MCF 10A (cell line): ENCODE measurements at regions not wholly inside any gene's neighbourhood (a gene's known extent, or its start where the extent isn't known, plus 50 kb on each side); places are given as distances from the start of the nearest gene placed in this dataset.
"Not testable (repeated sequence)": the region's sequence is repeated elsewhere in the genome, so short reads cannot be mapped to it uniquely, and the experiment has no call there.

Experiments
- BruUV-seq: library from RNA; stranded (reverse); fragments of 400-500 nt; replicated peaks from 2 replicates; lab custom pipeline; 2021; lab: Mats Ljungman, UMichigan
- CTCF ChIA-PET: fragments of 300-600 bp; sonication (Branson Sonifier 250); formaldehyde crosslinking; extraction: SDS; loops from one replicate; lab custom pipeline; 2021; ENCODE audit warnings: antibody characterized with exemption, inconsistent platforms; lab: Yijun Ruan, JAX
- POLR2A ChIA-PET: fragments of 300-600, 350-650 bp; sonication (Branson Sonifier 250); formaldehyde crosslinking; extraction: SDS; loops from one replicate; lab custom pipeline; 2020; ENCODE audit warnings: antibody characterized with exemption, inconsistent platforms; lab: Yijun Ruan, JAX
- DNase-seq: peaks from one replicate; pipeline ENCODE4 v3.0.0-alpha.2; 2018; ENCODE audit not compliant: unreplicated experiment
- H3K27ac Mint-ChIP-seq: one replicate; pipeline ENCODE4 v1.8.0; 2022; ENCODE audit warnings: mild to moderate bottlenecking, low read depth, mixed read lengths; ENCODE audit not compliant: unreplicated experiment
- H3K27me3 Mint-ChIP-seq: one replicate; pipeline ENCODE4 v1.8.0; 2022; ENCODE audit warnings: mixed read lengths; ENCODE audit not compliant: insufficient read depth, unreplicated experiment
- H3K36me3 Mint-ChIP-seq: one replicate; pipeline ENCODE4 v1.8.0; 2022; ENCODE audit warnings: mild to moderate bottlenecking, moderate library complexity, mixed read lengths; ENCODE audit not compliant: insufficient read depth, unreplicated experiment
- H3K4me1 Mint-ChIP-seq: one replicate; pipeline ENCODE4 v1.8.0; 2022; ENCODE audit warnings: mixed read lengths; ENCODE audit not compliant: insufficient read depth, unreplicated experiment
- H3K4me3 Mint-ChIP-seq: one replicate; pipeline ENCODE4 v1.8.0; 2022; ENCODE audit warnings: mild to moderate bottlenecking, moderate library complexity, mixed read lengths; ENCODE audit not compliant: unreplicated experiment
- H3K9me3 Mint-ChIP-seq: one replicate; pipeline ENCODE4 v1.8.0; 2022; ENCODE audit warnings: mixed read lengths; ENCODE audit not compliant: unreplicated experiment
- intact Hi-C: fragments of 100-400 bp; cut with micrococcal nuclease; formaldehyde crosslinking; loops from 2 replicates; pipeline ENCODE4 v1.14.1; 2022
- TF ChIP-seq, protein P1 (sequence below): fragments of 200-600 bp; IDR thresholded peaks from one replicate; pipeline ENCODE4 v1.8.0; 2022; ENCODE audit warnings: antibody characterized with exemption, mild to moderate bottlenecking; ENCODE audit not compliant: unreplicated experiment

DNA sequence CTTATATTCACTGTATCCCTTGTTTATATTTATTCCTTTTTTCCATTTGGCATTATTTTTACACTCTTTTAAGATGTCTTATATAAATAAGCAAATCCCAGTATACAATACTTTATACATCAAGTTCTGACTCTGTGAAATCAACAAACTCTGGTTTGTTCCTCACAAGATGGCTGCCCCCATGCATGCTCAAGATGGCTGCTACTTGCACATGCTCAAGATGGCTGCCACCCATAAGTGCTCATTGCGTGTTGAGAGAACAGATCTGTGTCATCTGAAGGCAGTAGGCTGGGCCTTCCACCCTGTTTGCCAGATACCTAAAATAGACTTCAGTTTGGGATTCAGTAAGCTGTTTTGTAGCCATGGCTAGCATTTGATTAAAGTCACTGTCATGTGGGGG, 666.2 kb downstream of the TYW1 start:
- no TSS peak for BruUV-seq
- Mint-ChIP-seq H3K27me3 (no peaks in the 10 kb centered on the region), H3K4me3 (no peak overlapping the region), H3K27ac (no peak overlapping the region), H3K4me1 (no peaks in the 10 kb centered on the region), H3K9me3 (peaks cover 35% of the 10 kb centered on the region), H3K36me3 (no peaks in the 10 kb centered on the region)
- CTCF ChIA-PET = interaction anchor here (0.6 kb wide), 1 partner anchor 826 kb away, joined by 3 read pairs; no protein-coding TSS in a partner anchor
- POLR2A ChIA-PET = no interaction called here
- TF ChIP-seq, protein P1, sequence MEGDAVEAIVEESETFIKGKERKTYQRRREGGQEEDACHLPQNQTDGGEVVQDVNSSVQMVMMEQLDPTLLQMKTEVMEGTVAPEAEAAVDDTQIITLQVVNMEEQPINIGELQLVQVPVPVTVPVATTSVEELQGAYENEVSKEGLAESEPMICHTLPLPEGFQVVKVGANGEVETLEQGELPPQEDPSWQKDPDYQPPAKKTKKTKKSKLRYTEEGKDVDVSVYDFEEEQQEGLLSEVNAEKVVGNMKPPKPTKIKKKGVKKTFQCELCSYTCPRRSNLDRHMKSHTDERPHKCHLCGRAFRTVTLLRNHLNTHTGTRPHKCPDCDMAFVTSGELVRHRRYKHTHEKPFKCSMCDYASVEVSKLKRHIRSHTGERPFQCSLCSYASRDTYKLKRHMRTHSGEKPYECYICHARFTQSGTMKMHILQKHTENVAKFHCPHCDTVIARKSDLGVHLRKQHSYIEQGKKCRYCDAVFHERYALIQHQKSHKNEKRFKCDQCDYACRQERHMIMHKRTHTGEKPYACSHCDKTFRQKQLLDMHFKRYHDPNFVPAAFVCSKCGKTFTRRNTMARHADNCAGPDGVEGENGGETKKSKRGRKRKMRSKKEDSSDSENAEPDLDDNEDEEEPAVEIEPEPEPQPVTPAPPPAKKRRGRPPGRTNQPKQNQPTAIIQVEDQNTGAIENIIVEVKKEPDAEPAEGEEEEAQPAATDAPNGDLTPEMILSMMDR = no peak
- intact Hi-C loops = no loop called here
- no peak for DNase-seq

DNA sequence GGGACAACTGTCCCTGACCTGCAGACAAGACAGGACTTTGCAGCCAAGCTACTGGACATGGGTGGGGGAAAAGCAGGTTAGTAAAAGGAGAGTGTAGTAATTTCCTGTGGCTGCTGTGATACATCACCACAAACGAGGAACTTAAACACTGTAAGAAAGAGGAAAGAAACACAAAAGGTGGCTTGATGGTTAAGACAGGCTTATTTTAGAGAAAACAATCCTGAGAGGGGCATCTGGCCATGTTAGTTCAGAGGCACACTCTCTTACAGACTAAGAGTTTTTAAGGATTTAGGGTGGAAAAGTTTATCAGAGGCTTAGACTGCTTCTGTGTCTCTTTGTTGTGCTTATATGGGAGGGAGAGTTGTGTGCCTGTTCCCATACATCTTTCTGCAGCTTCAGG, 667.0 kb downstream of the TYW1 start:
- H3K27me3 Mint-ChIP-seq = no peaks in the 10 kb centered on the region
- POLR2A ChIA-PET = no interaction called here
- BruUV-seq = no TSS peak

DNA sequence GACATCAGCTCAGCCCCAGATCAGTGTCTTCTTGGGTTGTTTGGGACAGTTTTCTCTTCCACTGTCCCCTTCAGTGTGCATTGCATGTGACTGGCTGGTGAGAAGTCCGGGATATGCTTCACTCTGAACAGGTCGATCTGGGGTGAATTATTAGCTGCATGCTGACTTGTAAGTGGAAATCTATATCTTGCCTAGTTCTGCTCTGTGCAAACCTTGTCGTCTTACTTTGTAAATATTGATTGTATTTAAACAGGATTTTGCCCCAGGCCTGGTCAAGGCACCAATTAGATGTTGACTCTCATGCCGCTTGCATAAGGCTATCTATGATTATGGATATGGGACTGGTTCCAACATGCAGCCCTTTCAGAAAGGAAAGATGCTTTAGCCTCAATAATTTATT, 669.7 kb downstream of the TYW1 start:
- CTCF ChIA-PET, POLR2A ChIA-PET, intact Hi-C loops, BruUV-seq, H3K27ac Mint-ChIP-seq, H3K4me1 Mint-ChIP-seq, DNase-seq, H3K36me3 Mint-ChIP-seq, H3K27me3 Mint-ChIP-seq, H3K4me3 Mint-ChIP-seq: not testable (repeated sequence)
- H3K9me3 Mint-ChIP-seq = peaks cover 30% of the 10 kb centered on the region

More for the DNA sequence above, 667.0 kb downstream of the TYW1 start:
- peaks cover 31% of the 10 kb centered on the region for H3K9me3 Mint-ChIP-seq
- no peaks in the 10 kb centered on the region for H3K36me3 Mint-ChIP-seq
- intact Hi-C loops = no loop called here
- CTCF ChIA-PET = no interaction called here
- no peak for DNase-seq
- H3K4me3 Mint-ChIP-seq = no peak overlapping the region
- H3K4me1 Mint-ChIP-seq = no peaks in the 10 kb centered on the region
- no peak overlapping the region for H3K27ac Mint-ChIP-seq
- TF ChIP-seq, protein P1 = no peak

DNA sequence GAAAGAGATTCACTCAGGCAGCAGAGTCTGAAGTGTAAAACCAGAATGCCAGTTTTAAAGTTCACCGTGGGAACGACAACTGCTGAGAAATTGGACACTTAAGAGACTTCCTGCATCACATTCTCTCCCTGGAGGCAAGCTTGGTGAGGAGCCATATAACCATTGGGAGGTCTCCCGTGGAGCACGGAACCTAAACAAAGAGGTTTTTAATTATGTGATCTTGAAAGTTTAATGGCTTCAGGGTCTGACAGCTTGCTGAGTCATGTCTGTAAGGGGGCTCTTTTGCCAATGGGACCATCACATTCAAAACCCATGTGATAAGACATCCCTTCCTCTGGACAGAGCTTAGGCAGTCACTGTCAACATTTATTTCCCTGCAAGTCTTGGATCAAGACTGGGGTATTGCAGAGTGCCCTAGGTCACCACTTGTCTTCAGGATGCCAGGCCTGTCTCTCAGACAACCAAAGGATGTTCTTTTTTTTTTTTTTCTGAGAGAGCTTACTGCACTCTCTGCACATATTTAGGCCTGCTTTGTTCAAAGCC, 674.4 kb downstream of the TYW1 start:
- CTCF ChIA-PET = no interaction called here
- H3K27me3 Mint-ChIP-seq = no peaks in the 10 kb centered on the region
- H3K4me3 Mint-ChIP-seq = no peak overlapping the region

More for the DNA sequence above, 674.4 kb downstream of the TYW1 start:
- Mint-ChIP-seq H3K27ac (no peak overlapping the region), H3K4me1 (no peaks in the 10 kb centered on the region), H3K9me3 (peaks cover 25% of the 10 kb centered on the region), H3K36me3 (no peaks in the 10 kb centered on the region)
- TF ChIP-seq, protein P1 = no peak
- intact Hi-C loops = no loop called here
- BruUV-seq = no TSS peak
- POLR2A ChIA-PET = no interaction called here
- DNase-seq = no peak
